ENCODE measurements at regions not wholly inside any gene's neighbourhood (a gene's known extent, or its start where the extent isn't known, plus 50 kb on each side); places are given as distances from the start of the nearest gene placed in this dataset.

- H3K4me3 ChIP-seq (ENCODE audit: low read depth in 2 of 2, low read length in 2 of 2) = no peak overlapping the region
- TF ChIP-seq TCF7L2 (IDR thresholded peaks at IDR 0.05; ENCODE audit: low read depth, low read length) = no peak
- no peak for TF ChIP-seq POLR2AphosphoS5 (IDR thresholded peaks at IDR 0.05; ENCODE audit: low read depth, low read length)
- TF ChIP-seq REST (IDR thresholded peaks at IDR 0.05; ENCODE audit: insufficient read depth in 1 of 2, low read depth in 2 of 2, low read length in 1 of 2) = no peak
- no peak for TF ChIP-seq CTCF (IDR thresholded peaks at IDR 0.05)
- no peak for TF ChIP-seq SIN3A (IDR thresholded peaks at IDR 0.05; ENCODE audit: borderline replicate concordance, insufficient read depth, low read depth, low read length)
- CTCF ChIA-PET = no interaction called here
- no TSS peak for BruUV-seq (replicated peaks)
- no peak for DNase-seq (ENCODE audit: low read depth, low spot score)
- H3K4me1 ChIP-seq (ENCODE audit: control insufficient read depth, insufficient read depth, low read length) = no peaks in the 10 kb centered on the region
- H3K9me3 ChIP-seq (ENCODE audit: control insufficient read depth, insufficient read depth, low read depth, low read length) = no peaks in the 10 kb centered on the region
- in situ Hi-C loops (cut with HindIII; ENCODE audit: low pct_unique_long_range_greater_than_20kb, low sequenced_read_pairs) = no loop called here
- H3K36me3 ChIP-seq (ENCODE audit: control insufficient read depth, insufficient read depth, low read length) = no peaks in the 10 kb centered on the region
- intact Hi-C loops (cut with micrococcal nuclease; ENCODE audit: unreplicated experiment) = no loop called here
- POLR2A ChIA-PET = no interaction called here
- H3K27me3 ChIP-seq (ENCODE audit: control insufficient read depth, insufficient read depth, low read length) = no peaks in the 10 kb centered on the region
- ATAC-seq = no peak
- H3K27ac ChIP-seq (ENCODE audit: low read length) = no peak overlapping the region
Observed at GRCh38 chr2:142531377-142531776, 346.1 kb upstream of the KYNU start.

- Histone ChIP-seq H3K36me3 (ENCODE audit: control insufficient read depth, insufficient read depth, low read length) (no peaks in the 10 kb centered on the region), H3K4me3 (ENCODE audit: low read depth in 2 of 2, low read length in 2 of 2) (no peak overlapping the region), H3K27me3 (ENCODE audit: control insufficient read depth, insufficient read depth, low read length) (no peaks in the 10 kb centered on the region), H3K4me1 (ENCODE audit: control insufficient read depth, insufficient read depth, low read length) (no peaks in the 10 kb centered on the region), H3K27ac (ENCODE audit: low read length) (no peak overlapping the region), H3K9me3 (ENCODE audit: control insufficient read depth, insufficient read depth, low read depth, low read length) (no peaks in the 10 kb centered on the region)
- intact Hi-C loops (cut with micrococcal nuclease; ENCODE audit: unreplicated experiment) = no loop called here
- no peak for ATAC-seq
- TF ChIP-seq REST (IDR thresholded peaks at IDR 0.05; ENCODE audit: insufficient read depth in 1 of 2, low read depth in 2 of 2, low read length in 1 of 2) (no peak), CTCF (IDR thresholded peaks at IDR 0.05) (no peak), TCF7L2 (IDR thresholded peaks at IDR 0.05; ENCODE audit: low read depth, low read length) (no peak), SIN3A (IDR thresholded peaks at IDR 0.05; ENCODE audit: borderline replicate concordance, insufficient read depth, low read depth, low read length) (no peak), POLR2AphosphoS5 (IDR thresholded peaks at IDR 0.05; ENCODE audit: low read depth, low read length) (no peak)
- CTCF ChIA-PET = no interaction called here
- no TSS peak for BruUV-seq (replicated peaks)
- in situ Hi-C loops (cut with HindIII; ENCODE audit: low pct_unique_long_range_greater_than_20kb, low sequenced_read_pairs) = no loop called here
- POLR2A ChIA-PET = no interaction called here
- no peak for DNase-seq (ENCODE audit: low read depth, low spot score)
Observed at GRCh38 chr2:142525720-142526119, 351.7 kb upstream of the KYNU start.
